ENCODE measurements at regions not wholly inside any gene's neighbourhood (a gene's known extent, or its start where the extent isn't known, plus 50 kb on each side); places are given as distances from the start of the nearest gene placed in this dataset.

DNA sequence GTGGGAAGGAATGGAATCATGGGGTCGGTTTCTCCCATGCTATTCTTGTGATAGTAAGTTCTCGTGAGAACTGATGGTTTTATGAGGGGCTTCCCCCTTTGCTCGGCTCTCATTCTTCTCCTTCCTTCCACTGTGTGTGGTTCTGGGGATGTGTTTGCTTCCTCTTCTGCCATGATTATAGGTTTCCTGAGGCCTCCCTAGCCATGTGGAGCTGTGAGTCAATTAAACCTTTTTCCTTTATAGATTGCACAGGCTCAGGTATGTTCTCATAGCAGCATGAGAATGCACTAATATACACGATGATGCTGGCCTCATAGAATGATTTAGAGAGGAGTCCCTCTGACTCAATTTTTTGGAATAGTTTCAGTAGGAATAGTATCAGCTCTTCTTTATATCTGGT is 195.4 kb upstream of the IVNS1ABP start:
- no peak for DNase-seq (ENCODE audit: low read depth in 2 of 2)

DNA sequence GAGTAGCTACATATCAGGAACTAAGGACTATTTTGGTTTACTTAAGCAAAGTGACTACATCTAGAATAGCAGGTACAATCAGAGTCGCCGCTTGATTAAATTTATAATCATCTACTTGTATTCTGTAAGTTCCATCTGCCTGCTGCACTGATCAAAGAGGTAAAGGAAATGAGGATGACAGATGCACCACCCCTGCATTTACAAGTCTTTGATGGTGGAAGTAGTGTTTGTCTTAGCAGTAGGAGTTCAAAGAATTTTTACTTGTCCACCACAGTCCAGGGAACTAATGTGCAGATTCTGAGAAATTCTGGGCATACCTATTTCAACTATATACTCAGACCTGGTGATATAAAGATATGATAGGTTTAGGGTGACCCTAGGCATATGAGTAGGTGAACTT is 184.1 kb upstream of the IVNS1ABP start:
- DNase-seq (ENCODE audit: low read depth in 2 of 2), result no peak

GRCh38 chr1:185500001-185500626 is 183.1 kb upstream of the IVNS1ABP start:
- DNase-seq (ENCODE audit: low read depth in 2 of 2), result no peak

DNA sequence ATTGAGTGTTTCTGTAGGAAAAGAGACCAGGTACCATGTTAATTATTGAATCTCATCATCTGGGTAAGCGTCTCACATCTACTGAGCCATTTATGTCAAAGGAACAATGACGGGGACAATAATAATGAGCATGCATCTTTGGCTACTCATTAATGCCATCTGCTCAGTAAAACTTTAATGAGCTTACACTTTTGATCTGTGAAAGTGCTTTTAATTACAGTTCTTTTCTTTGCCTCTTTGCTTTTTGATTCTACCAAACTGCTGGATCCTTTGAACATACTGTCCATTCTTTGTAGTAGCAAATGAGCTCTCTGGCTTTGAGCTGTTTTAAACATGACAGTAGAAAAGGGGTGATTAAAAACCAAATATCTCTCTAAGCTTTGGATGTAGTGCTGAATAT is 181.2 kb upstream of the IVNS1ABP start:
- DNase-seq (ENCODE audit: low read depth in 2 of 2), result no peak

DNA sequence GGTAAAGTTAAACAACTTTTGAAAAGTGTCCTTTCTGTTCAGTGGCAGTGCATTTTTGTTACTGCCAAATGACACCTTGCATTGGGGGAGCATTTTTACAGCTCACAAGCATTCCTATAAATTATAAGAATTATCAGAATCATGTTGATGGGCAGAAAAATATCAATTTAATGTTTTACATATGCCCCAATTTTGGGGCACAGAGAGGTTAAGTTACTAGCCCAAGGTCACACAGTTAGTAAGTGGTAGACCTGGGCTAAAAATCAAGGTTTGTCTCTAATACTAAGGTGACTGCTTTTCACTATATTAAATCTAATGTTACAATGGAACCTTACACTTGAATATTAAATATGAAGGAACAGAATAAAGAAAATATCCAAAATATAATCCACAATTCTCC is 180.1 kb upstream of the IVNS1ABP start:
- DNase-seq (ENCODE audit: low read depth in 2 of 2), result no peak

GRCh38 chr1:185495898-185496297 is 178.9 kb upstream of the IVNS1ABP start:
- DNase-seq (ENCODE audit: low read depth in 2 of 2), result no peak

DNA sequence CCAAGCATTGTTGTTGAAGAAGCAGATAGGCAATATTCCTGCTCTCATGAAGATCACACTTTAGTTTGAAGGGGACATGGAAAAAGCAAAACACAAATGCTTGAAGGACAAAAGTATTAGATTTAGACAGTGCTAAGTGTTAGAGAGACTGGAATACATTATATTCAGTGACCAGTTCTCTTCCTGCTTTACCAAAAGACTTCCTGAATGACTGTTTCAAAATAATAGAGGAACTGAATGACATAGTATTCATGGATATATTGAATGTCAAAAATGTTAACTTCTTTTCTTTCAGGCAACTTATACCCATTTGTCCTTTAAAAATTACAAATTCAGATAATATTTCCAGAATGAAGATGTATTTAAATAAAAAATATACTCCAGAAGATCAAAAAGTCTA is 178.0 kb upstream of the IVNS1ABP start:
- DNase-seq (ENCODE audit: low read depth in 2 of 2), result no peak

- no peak for DNase-seq (ENCODE audit: low read depth in 2 of 2)
Measured at GRCh38 chr1:185492089-185492825, 175.2 kb upstream of the IVNS1ABP start.

GRCh38 chr1:185491604-185492003 is 174.6 kb upstream of the IVNS1ABP start:
- no peak for DNase-seq (ENCODE audit: low read depth in 2 of 2)

DNA sequence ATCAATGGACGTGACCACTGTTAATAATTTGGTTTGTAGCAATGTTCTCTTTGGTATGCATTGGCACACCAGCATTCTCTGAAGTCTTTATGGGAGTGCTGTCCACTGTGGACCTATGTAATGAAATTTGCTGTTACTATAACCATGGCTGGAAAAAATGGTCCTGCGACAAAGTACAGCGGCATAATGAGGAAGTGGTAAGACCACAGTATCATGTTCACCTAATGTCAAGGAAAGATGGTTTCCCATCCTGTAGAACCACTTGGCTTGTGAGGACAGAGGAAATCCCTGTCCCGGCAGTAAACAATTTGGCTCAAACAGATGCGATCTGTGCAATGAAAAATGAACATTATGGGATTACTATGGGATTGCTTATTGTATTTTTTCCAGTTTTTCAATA is 173.9 kb upstream of the IVNS1ABP start:
- no peak for DNase-seq (ENCODE audit: low read depth in 2 of 2)

DNA sequence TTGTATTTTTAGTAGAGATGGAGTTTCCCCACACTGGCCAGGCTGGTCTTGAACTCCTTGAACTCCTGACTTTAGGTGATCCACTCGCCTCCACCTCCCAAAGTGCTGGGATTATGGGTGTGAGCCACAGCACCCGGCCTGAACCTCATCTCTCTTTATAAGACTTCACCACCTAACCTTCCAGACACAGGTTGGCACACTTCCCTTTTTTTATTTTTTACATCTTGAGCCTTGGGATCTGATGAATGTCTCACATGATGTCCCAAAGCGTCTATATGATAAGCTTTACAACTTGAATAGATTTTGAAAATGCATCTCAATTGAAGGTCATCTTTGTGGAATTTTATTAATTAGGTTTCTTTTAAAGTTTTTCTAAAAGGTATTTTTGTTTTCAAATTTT is 172.4 kb upstream of the IVNS1ABP start:
- no peak for DNase-seq (ENCODE audit: low read depth in 2 of 2)

- DNase-seq (ENCODE audit: low read depth in 2 of 2), result no peak
Measured at GRCh38 chr1:185488808-185489207, 171.8 kb upstream of the IVNS1ABP start.

- no peak for DNase-seq (ENCODE audit: low read depth in 2 of 2)
Measured at GRCh38 chr1:185487936-185488335, 170.9 kb upstream of the IVNS1ABP start.

DNA sequence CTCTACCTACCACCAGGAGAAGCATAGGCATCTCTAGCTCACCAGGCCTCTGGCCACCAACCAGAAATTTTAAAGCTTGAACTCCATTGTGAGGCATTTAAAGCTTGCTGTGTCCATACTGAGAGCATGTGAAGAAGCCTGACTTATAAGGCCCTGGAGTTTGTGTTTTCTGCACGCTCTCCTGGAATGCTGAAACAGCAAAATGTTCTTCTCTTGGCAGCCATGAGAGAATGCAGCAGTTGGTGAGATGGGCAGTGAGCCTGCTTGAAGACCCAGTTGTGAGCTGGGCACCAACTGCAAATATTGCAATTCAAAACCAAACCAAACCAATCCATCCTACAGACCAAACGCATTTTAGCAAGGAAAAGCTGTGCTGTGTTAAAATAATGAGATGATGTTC is 170.0 kb upstream of the IVNS1ABP start:
- DNase-seq (ENCODE audit: low read depth in 2 of 2), result no peak

- DNase-seq (ENCODE audit: low read depth in 2 of 2), result no peak
Measured at GRCh38 chr1:185486346-185486745, 169.3 kb upstream of the IVNS1ABP start.

DNA sequence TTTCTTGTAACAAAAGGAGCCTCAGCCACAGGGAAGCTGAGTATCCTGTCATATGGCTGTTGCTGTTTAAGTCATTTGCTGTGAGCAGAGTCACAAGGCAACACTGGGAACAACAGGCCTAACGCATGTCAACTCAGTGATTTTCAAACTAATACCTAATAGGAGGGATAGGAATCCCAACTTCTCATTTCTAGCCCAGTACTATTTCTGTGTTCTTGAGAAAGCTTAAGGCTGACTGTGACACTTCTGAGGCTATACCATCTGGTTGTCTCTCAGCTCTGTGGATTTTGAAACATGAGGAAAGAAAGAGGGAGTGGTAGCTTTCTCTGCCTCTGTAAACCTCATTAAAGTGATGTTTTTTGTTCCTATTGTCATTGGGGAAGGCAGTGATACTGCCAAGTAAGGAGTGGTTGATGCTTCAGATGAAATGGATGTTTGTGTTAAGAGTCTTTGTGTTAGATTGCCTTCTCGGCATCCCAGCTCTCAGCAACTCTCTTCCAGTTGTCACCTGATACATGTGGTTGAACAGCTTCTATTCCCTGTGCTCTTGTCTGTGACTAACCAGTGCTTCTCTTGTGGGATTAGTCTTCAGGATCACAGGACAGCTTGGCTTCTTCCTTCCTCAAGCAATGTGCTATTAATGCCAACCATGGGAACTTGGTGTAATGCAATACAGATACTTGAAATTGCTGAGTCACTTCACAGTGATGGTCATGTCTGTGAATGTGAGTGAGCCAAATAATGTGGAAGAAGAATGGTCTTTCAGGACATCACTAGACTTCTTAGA is 166.8 kb upstream of the IVNS1ABP start:
- no peak for DNase-seq (ENCODE audit: low read depth in 2 of 2)

DNA sequence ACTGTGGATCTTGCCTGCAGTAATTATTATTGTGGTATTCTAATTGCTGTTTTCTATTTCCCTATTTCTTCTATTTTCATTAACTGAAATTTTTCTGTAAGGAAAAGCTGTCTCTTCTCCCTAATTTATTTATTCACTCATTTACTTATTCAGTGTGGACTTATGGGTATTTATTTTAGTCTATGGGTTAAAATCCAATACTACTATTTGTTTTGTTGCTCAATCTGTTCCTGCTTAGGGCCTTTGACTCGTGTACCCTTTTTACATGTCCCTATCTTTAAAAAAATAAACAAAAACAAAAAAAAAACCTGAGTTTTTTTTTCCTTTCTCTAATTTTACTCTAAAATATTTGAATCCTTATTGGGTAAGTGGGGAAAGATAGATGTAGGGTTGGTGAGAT is 166.2 kb upstream of the IVNS1ABP start:
- no peak for DNase-seq (ENCODE audit: low read depth in 2 of 2)

DNA sequence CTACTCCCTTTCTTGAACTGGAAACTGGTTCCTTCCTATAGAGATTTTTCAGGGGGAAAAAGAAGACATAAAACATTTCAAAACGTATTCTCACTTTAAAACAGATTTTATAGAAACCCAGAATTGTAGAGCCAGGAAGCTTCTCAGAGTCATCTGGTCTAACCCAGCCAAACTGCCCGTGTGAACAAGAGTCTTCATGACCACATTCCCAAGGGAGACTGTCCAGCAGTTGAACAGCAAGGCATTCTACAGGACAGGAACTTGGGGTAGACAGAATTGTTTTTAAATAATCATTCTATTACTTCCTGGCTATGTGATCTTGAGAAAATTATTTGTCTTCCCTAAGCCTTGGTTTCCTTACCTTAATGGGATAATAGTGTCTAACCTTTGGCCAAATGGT is 163.5 kb upstream of the IVNS1ABP start:
- no peak for DNase-seq (ENCODE audit: low read depth in 2 of 2)

- no peak for DNase-seq (ENCODE audit: low read depth in 2 of 2)
Measured at GRCh38 chr1:185479796-185480195, 162.8 kb upstream of the IVNS1ABP start.

DNA sequence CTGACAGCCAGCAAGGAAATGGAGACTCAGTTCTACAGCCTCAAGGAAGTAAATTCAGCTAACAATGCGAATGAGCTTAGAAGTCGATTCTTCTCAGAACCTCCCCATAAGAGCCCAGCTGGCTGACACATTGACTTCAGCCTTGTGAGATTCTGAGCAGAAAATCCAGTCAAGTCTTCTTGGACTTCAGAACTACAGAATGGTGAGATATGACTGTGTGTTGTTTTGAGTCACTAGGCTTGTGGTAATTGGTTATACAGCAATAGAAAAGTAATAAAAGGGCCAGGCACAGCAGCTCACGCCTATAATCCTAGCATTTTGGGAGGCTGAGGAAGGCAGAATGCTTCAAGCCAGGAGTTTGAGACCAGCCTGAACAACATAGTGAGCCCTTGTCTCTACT is 161.8 kb upstream of the IVNS1ABP start:
- DNase-seq (ENCODE audit: low read depth in 2 of 2), result no peak

GRCh38 chr1:185477638-185478580 is 160.9 kb upstream of the IVNS1ABP start:
- DNase-seq (ENCODE audit: low read depth in 2 of 2), result no peak
